PC-9 (cell line): ENCODE measurements at regions not wholly inside any gene's neighbourhood (a gene's known extent, or its start where the extent isn't known, plus 50 kb on each side); places are given as distances from the start of the nearest gene placed in this dataset.

Experiments
- BruUV-seq: library from RNA; stranded (reverse); fragments of 400-500 nt; replicated peaks from 2 replicates; lab custom pipeline; 2021; lab: Mats Ljungman, UMichigan
- CTCF ChIA-PET: fragments of 300-600 bp; sonication (Branson Sonifier 250); formaldehyde crosslinking; loops from one replicate; lab custom pipeline; 2022; ENCODE audit warnings: antibody characterized with exemption; lab: Charles Lee
- POLR2A ChIA-PET: fragments of 300-600 bp; sonication (Branson Sonifier 250); formaldehyde crosslinking; loops from one replicate; lab custom pipeline; 2022; ENCODE audit warnings: antibody characterized with exemption; ENCODE audit not compliant: unreplicated experiment; lab: Charles Lee
- DNase-seq, 2 experiments: peaks; one replicate each; pipeline versions ENCODE4 v3.0.0 to v3.0.0-alpha.2; 2015 to 2022; ENCODE audit warnings: mixed read lengths in 1 of 2
- H2AFZ ChIP-seq: fragments of 200-600 bp; sonication (generic); 2 replicates; pipeline ENCODE4 v1.8.1; 2017; ENCODE audit warnings: antibody characterized with exemption
- H3F3A ChIP-seq: fragments of 200-600 bp; sonication (generic); 2 replicates; pipeline ENCODE4 v1.8.1; 2017; ENCODE audit warnings: antibody characterized with exemption, mild to moderate bottlenecking, low read depth; ENCODE audit not compliant: insufficient read depth
- H3K27ac ChIP-seq: fragments of 200-600 bp; sonication (generic); 2 replicates; pipeline ENCODE4 v1.6.1; 2016; ENCODE audit warnings: mixed run types
- H3K27me3 ChIP-seq: fragments of 200-600 bp; sonication (generic); 2 replicates; pipeline ENCODE4 v1.6.1; 2016; ENCODE audit warnings: low read depth, mixed run types; ENCODE audit not compliant: insufficient read depth
- H3K36me3 ChIP-seq: fragments of 200-600 bp; sonication (generic); 2 replicates; pipeline ENCODE4 v1.6.1; 2016; ENCODE audit warnings: low read depth, mixed run types
- H3K4me1 ChIP-seq: fragments of 200-600 bp; sonication (generic); replicated peaks from 2 replicates; pipeline ENCODE4 v1.6.1; 2016; ENCODE audit warnings: mixed run types; ENCODE audit not compliant: insufficient read depth
- H3K4me2 ChIP-seq: fragments of 200-600 bp; sonication (generic); 2 replicates; pipeline ENCODE4 v1.6.1; 2017; ENCODE audit warnings: mixed run types
- H3K4me3 ChIP-seq: fragments of 200-600 bp; sonication (generic); 2 replicates; pipeline ENCODE4 v1.6.1; 2016; ENCODE audit warnings: mixed run types
- H3K79me2 ChIP-seq: fragments of 200-600 bp; sonication (generic); 2 replicates; pipeline ENCODE4 v1.6.1; 2017; ENCODE audit warnings: low read depth, mixed run types
- H3K9me2 ChIP-seq: fragments of 200-600 bp; sonication (generic); 2 replicates; pipeline ENCODE4 v1.8.1; 2017; ENCODE audit warnings: mild to moderate bottlenecking; ENCODE audit not compliant: insufficient read depth
- H3K9me3 ChIP-seq: fragments of 200-600 bp; sonication (generic); 2 replicates; pipeline ENCODE4 v1.8.1; 2016; ENCODE audit warnings: low read depth; ENCODE audit not compliant: insufficient read depth
- H4K20me1 ChIP-seq: fragments of 200-600 bp; sonication (generic); 2 replicates; pipeline ENCODE4 v1.8.1; 2017; ENCODE audit not compliant: insufficient read depth
- CTCF ChIP-seq: fragments of 200-600 bp; sonication (generic); conservative IDR thresholded peaks from 2 replicates; pipeline ENCODE4 v1.6.1; 2017; ENCODE audit warnings: mixed run types, antibody characterized with exemption, mild to moderate bottlenecking, moderate library complexity
- EZH2 ChIP-seq: fragments of 200-600 bp; sonication (generic); IDR thresholded peaks from 2 replicates; pipeline ENCODE4 v1.8.0; 2017; ENCODE audit warnings: antibody characterized with exemption, low read depth
- intact Hi-C: fragments of 100-400 bp; cut with micrococcal nuclease; formaldehyde crosslinking; loops from one replicate; pipeline ENCODE4 v1.10.0; 2022; ENCODE audit not compliant: unreplicated experiment

GRCh38 chr14:84541018-84541417, 988.9 kb upstream of the FLRT2 start:
- Histone ChIP-seq H3K9me3 (no peaks in the 10 kb centered on the region), H2AFZ (no peak overlapping the region), H3F3A (no peaks in the 10 kb centered on the region), H3K4me3 (no peak overlapping the region), H3K9me2 (no peaks in the 10 kb centered on the region), H3K79me2 (no peaks in the 10 kb centered on the region), H3K27ac (no peak overlapping the region), H3K36me3 (no peaks in the 10 kb centered on the region), H3K4me1 (no peaks in the 10 kb centered on the region), H4K20me1 (no peaks in the 10 kb centered on the region), H3K27me3 (no peaks in the 10 kb centered on the region), H3K4me2 (no peak overlapping the region)
- intact Hi-C loops = no loop called here
- TF ChIP-seq EZH2 (no peak), CTCF (no peak)
- ChIA-PET CTCF (no interaction called here), POLR2A (no interaction called here)
- BruUV-seq = no TSS peak
- no peak for DNase-seq

- Histone ChIP-seq H3K4me3 (no peak overlapping the region), H2AFZ (no peak overlapping the region), H3K4me1 (no peaks in the 10 kb centered on the region), H4K20me1 (no peaks in the 10 kb centered on the region), H3F3A (no peaks in the 10 kb centered on the region), H3K9me2 (no peaks in the 10 kb centered on the region), H3K9me3 (no peaks in the 10 kb centered on the region), H3K27me3 (no peaks in the 10 kb centered on the region), H3K79me2 (no peaks in the 10 kb centered on the region), H3K36me3 (no peaks in the 10 kb centered on the region), H3K4me2 (no peak overlapping the region), H3K27ac (no peak overlapping the region)
- no TSS peak for BruUV-seq
- TF ChIP-seq CTCF (no peak), EZH2 (no peak)
- no peak for DNase-seq
- intact Hi-C loops = no loop called here
- ChIA-PET CTCF (no interaction called here), POLR2A (no interaction called here)
Measured at GRCh38 chr14:84543859-84544258, 986.1 kb upstream of the FLRT2 start.

GRCh38 chr14:84544486-84545131, 985.3 kb upstream of the FLRT2 start:
- Histone ChIP-seq H3K79me2 (no peaks in the 10 kb centered on the region), H3K27me3 (no peaks in the 10 kb centered on the region), H3K36me3 (no peaks in the 10 kb centered on the region), H3K4me3 (no peak overlapping the region), H2AFZ (no peak overlapping the region), H3K4me1 (no peaks in the 10 kb centered on the region), H4K20me1 (no peaks in the 10 kb centered on the region), H3K4me2 (no peak overlapping the region), H3K9me3 (no peaks in the 10 kb centered on the region), H3F3A (no peaks in the 10 kb centered on the region), H3K27ac (no peak overlapping the region), H3K9me2 (no peaks in the 10 kb centered on the region)
- CTCF ChIA-PET = no interaction called here
- TF ChIP-seq CTCF = no peak
- TF ChIP-seq EZH2 = no peak
- intact Hi-C loops = no loop called here
- BruUV-seq = no TSS peak
- POLR2A ChIA-PET = no interaction called here
- no peak for DNase-seq
